HL-60 (cell line): ENCODE measurements at regions not wholly inside any gene's neighbourhood (a gene's known extent, or its start where the extent isn't known, plus 50 kb on each side); places are given as distances from the start of the nearest gene placed in this dataset.

Experiments used
- POLR2AphosphoS5 ChIP-seq: IDR thresholded peaks from 2 replicates; pipeline ENCODE4 v1.6.1; 2012; ENCODE audit warnings: low read depth
- SPI1 ChIP-seq: IDR thresholded peaks from 2 replicates; pipeline ENCODE4 v1.6.1; 2012; ENCODE audit warnings: low read depth, mild to moderate bottlenecking, borderline replicate concordance
- TF ChIP-seq, protein P1 (sequence below): IDR thresholded peaks from one replicate; pipeline ENCODE4 v1.5.1; 2011; ENCODE audit warnings: low read length, control low read depth, inconsistent platforms; ENCODE audit not compliant: insufficient read depth

DNA sequence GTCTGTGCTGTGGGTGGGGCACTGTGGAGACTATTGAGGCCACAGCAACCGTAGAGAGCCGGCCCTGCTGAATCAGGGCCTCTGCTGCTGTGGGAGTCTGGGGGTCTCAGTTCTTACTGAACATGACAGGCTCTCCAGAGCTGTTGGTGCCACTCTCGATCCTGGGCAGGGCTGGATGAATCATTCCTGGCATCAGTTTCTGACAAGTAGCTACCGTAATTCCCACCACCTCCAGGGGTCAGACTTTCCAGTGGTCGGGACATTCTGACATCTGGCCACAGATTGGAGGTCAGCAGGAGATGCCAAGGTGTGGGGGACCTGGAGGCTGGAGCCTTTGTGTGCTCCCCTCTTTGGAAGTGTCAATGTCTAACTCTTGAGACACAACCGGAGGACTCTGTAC, 188.4 kb downstream of the IRX2 start:
- TF ChIP-seq, protein P1, sequence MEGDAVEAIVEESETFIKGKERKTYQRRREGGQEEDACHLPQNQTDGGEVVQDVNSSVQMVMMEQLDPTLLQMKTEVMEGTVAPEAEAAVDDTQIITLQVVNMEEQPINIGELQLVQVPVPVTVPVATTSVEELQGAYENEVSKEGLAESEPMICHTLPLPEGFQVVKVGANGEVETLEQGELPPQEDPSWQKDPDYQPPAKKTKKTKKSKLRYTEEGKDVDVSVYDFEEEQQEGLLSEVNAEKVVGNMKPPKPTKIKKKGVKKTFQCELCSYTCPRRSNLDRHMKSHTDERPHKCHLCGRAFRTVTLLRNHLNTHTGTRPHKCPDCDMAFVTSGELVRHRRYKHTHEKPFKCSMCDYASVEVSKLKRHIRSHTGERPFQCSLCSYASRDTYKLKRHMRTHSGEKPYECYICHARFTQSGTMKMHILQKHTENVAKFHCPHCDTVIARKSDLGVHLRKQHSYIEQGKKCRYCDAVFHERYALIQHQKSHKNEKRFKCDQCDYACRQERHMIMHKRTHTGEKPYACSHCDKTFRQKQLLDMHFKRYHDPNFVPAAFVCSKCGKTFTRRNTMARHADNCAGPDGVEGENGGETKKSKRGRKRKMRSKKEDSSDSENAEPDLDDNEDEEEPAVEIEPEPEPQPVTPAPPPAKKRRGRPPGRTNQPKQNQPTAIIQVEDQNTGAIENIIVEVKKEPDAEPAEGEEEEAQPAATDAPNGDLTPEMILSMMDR = no peak
- TF ChIP-seq SPI1 (no peak), POLR2AphosphoS5 (no peak)
